Adrenal gland (tissue), 9 donors: ENCODE measurements at regions not wholly inside any gene's neighbourhood (a gene's known extent, or its start where the extent isn't known, plus 50 kb on each side); places are given as distances from the start of the nearest gene placed in this dataset.
"Not testable (repeated sequence)": the region's sequence is repeated elsewhere in the genome, so short reads cannot be mapped to it uniquely, and the experiment has no call there.

Experiments
- DNase-seq, 7 donors: peaks; one replicate each; pipeline ENCODE4 v3.0.0-alpha.2; 2019 to 2020
- H3K27ac ChIP-seq, 5 donors: fragments of 200-600 bp; sonication (generic) in 4 of 5; 1 replicate in 3 of 5; 2 replicates in 2 of 5; pipeline versions ENCODE4 v1.5.1 to v1.8.0; 2016 to 2020; ENCODE audit warnings: mild to moderate bottlenecking in 1 of 5
- H3K27me3 ChIP-seq: fragments of 200-600 bp; 2 replicates; pipeline ENCODE4 v1.8.0; 2021
- H3K36me3 ChIP-seq, 2 donors: fragments of 200-600 bp; replicated peaks in 1 of 2; 1 replicate in 1 of 2; 2 replicates in 1 of 2; pipeline versions ENCODE4 v1.5.1 to v1.8.0; 2018 to 2022
- H3K4me1 ChIP-seq, 2 donors: fragments of 200-600 bp; replicated peaks in 1 of 2; 1 replicate in 1 of 2; 2 replicates in 1 of 2; pipeline versions ENCODE4 v1.5.1 to v1.8.0; 2018 to 2021
- H3K4me3 ChIP-seq, 4 donors: fragments of 200-600 bp; sonication (generic) in 3 of 4; one replicate each; pipeline ENCODE4 v1.5.1; 2016 to 2018
- H3K9me3 ChIP-seq, 3 donors: fragments of 200-600 bp; sonication (generic) in 1 of 3; replicated peaks in 1 of 3; 1 replicate in 2 of 3; 2 replicates in 1 of 3; pipeline versions ENCODE4 v1.5.1 to v1.8.0; 2016 to 2021
- CTCF ChIP-seq, 6 experiments: fragments of 450-650 bp in 4 of 6; fragments of 200-600 bp in 2 of 6; sonication (generic) in 1 of 6; IDR thresholded peaks; 1 replicate in 5 of 6; 2 replicates in 1 of 6; pipeline versions ENCODE4 v1.5.1 to v1.8.0; 2016 to 2021; ENCODE audit warnings: antibody characterized with exemption in 6 of 6, mild to moderate bottlenecking in 2 of 6, moderate library complexity in 1 of 6
- POLR2A ChIP-seq, 2 donors: fragments of 450-650 bp; IDR thresholded peaks; one replicate each; pipeline ENCODE4 v1.6.1; 2017; ENCODE audit warnings: antibody characterized with exemption in 2 of 2, mild to moderate bottlenecking in 2 of 2, moderate library complexity in 1 of 2
- WGBS, 4 donors: extraction: QIAGEN DNeasy Blood & Tissue Kit in 2 of 4; methylation state at CpG; one replicate each; pipeline versions ENCODE4 v1.1.5 to v1.1.7; 2013 to 2017; 5-methylcytosine and 5-hydroxymethylcytosine counted together
- intact Hi-C, 2 donors: fragments of 100-400 bp; cut with DNase I; formaldehyde crosslinking; loops; one replicate each; pipeline versions ENCODE4 v1.14.1 to v1.15.0; 2022 to 2023
- donor health status: healthy with polysubstance abuse.
- donor health status: Bipolar disorder and iron deficiency.
- donor health status: DM: yes; HTN: yes; CAD: no.
- donor health status: DM: no; HTN: no; CAD: no.
- donor health status: DM: no; HTN: no; CAD: no.

GRCh38 chr12:33771889-33772288, 250.4 kb upstream of the ALG10 start:
- no peak for TF ChIP-seq CTCF (IDR thresholded peaks at IDR 0.05)
- TF ChIP-seq POLR2A (IDR thresholded peaks at IDR 0.05): no peak
- H3K36me3 ChIP-seq: no peaks in the 10 kb centered on the region
- H3K27ac ChIP-seq: no peak overlapping the region
- H3K27me3 ChIP-seq: no peaks in the 10 kb centered on the region
- H3K4me3 ChIP-seq: no peak overlapping the region
- no peaks in the 10 kb centered on the region for H3K9me3 ChIP-seq
- no peaks in the 10 kb centered on the region for H3K4me1 ChIP-seq
- no peak for DNase-seq
- intact Hi-C loops: no loop called here
- 53 to 71% (median 60%) methylated on average over 1 of the region's 1 CpG for WGBS, 4 donors

DNA sequence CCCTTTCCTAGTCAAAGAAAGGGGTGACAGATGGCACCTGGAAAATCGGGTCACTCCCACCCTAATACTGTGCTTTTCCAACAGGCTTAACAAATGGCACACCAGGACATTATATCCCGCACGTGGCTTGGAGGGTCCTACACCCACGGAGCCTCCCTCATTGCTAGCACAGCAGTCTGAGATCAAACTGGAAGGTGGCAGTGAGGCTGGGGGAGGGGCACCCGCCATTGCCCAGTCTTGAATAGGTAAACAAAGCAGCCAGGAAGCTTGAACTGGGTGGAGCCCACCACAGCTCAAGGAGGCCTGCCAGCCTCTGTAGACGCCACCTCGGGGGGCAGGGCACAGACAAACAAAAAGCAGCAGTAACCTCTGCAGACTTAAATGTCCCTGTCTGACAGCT, 249.2 kb upstream of the ALG10 start:
- H3K9me3 ChIP-seq, H3K4me1 ChIP-seq, H3K36me3 ChIP-seq, H3K27me3 ChIP-seq, H3K27ac ChIP-seq, intact Hi-C loops, H3K4me3 ChIP-seq, DNase-seq: not testable (repeated sequence)
- 61 to 83% (median 66%) methylated on average over 4 to 7 of the region's 7 CpGs for WGBS, 4 donors

GRCh38 chr12:33786532-33786931, 235.8 kb upstream of the ALG10 start:
- no peaks in the 10 kb centered on the region for H3K36me3 ChIP-seq
- no peaks in the 10 kb centered on the region for H3K9me3 ChIP-seq
- intact Hi-C loops: no loop called here
- no peaks in the 10 kb centered on the region for H3K4me1 ChIP-seq
- TF ChIP-seq CTCF (IDR thresholded peaks at IDR 0.05) (no peak), POLR2A (IDR thresholded peaks at IDR 0.05) (no peak)
- no peak overlapping the region for H3K27ac ChIP-seq
- no peak overlapping the region for H3K4me3 ChIP-seq
- no peak for DNase-seq
- H3K27me3 ChIP-seq: no peaks in the 10 kb centered on the region

DNA sequence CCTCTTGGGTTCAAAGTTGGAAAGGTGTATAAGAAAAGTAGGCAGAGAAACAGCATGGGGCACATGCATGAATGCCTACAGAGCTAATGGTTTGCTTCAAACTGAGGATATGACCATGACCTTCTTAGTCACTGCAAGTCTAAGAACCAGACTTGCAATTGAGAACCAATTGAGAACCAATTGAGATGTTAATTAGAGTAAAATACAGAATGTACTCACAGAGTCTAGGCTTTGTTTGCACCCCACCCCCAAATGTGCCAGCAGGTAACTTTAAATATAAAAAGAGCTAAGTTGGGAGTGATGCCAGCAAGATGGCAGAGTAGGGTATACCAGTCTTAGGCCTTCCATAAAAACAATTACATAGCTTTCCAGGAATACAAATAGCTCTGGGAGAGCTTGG, 227.3 kb upstream of the ALG10 start:
- H3K27me3 ChIP-seq: no peaks in the 10 kb centered on the region
- intact Hi-C loops: no loop called here

More for the DNA sequence above, 227.3 kb upstream of the ALG10 start:
- no peak overlapping the region for H3K27ac ChIP-seq
- no peak overlapping the region for H3K4me3 ChIP-seq
- no peak for DNase-seq
- no peak for TF ChIP-seq CTCF (IDR thresholded peaks at IDR 0.05)
- TF ChIP-seq POLR2A (IDR thresholded peaks at IDR 0.05): no peak
- H3K9me3 ChIP-seq: no peaks in the 10 kb centered on the region
- no peaks in the 10 kb centered on the region for H3K4me1 ChIP-seq
- no peaks in the 10 kb centered on the region for H3K36me3 ChIP-seq
